ENCODE measurements at regions not wholly inside any gene's neighbourhood (a gene's known extent, or its start where the extent isn't known, plus 50 kb on each side); places are given as distances from the start of the nearest gene placed in this dataset.

- Histone ChIP-seq H3K4me2 (ENCODE audit: insufficient read depth, insufficient read length, low read length) (peak overlapping the region; percentile 35), H3K4me1 (ENCODE audit: insufficient read depth, low read length) (peaks cover 3% of the 10 kb centered on the region; the same call in 1 of the 2 replicates), H3K27ac (ENCODE audit: insufficient read length, low read depth, low read length) (peak overlapping the region; percentile 54), H4K8ac (replicated peaks; ENCODE audit: insufficient read length, low read depth, low read length) (no peak overlapping the region), H2AFZ (ENCODE audit: low read length) (no peak overlapping the region), H3T11ph (ENCODE audit: low read length) (no peak overlapping the region), H3K23ac (ENCODE audit: insufficient read length, low read depth, low read length) (no peak overlapping the region), H3K56ac (ENCODE audit: insufficient read length, low read depth, low read length) (no peak overlapping the region), H3K4ac (ENCODE audit: low read depth, low read length) (no peak overlapping the region), H2AK5ac (ENCODE audit: insufficient read length, low read length) (no peak overlapping the region), H3K23me2 (ENCODE audit: insufficient read length, low read depth, low read length, poor library complexity, severe bottlenecking) (no peaks in the 10 kb centered on the region), H4K91ac (ENCODE audit: insufficient read length, low read depth, low read length) (no peak overlapping the region), H4K20me1 (ENCODE audit: control insufficient read depth, insufficient read depth, insufficient read length) (peaks cover 2% of the 10 kb centered on the region), H3K79me1 (ENCODE audit: insufficient read depth, low read depth, low read length, poor library complexity, severe bottlenecking) (no peaks in the 10 kb centered on the region), H3K18ac (ENCODE audit: insufficient read length, low read depth, low read length) (peak overlapping the region; percentile 81), H3K27me3 (ENCODE audit: insufficient read depth, low read length) (no peaks in the 10 kb centered on the region), H3K9ac (ENCODE audit: extremely low read depth, insufficient read length, low read length) (no peak overlapping the region), H3K79me2 (ENCODE audit: insufficient read depth, low read length) (no peaks in the 10 kb centered on the region), H2BK15ac (ENCODE audit: low read depth, low read length) (no peak overlapping the region), H2BK20ac (ENCODE audit: low read depth, low read length, poor library complexity, severe bottlenecking) (peak overlapping the region; percentile 46), H2BK120ac (ENCODE audit: low read depth, low read length, poor library complexity, severe bottlenecking) (no peak overlapping the region), H3K14ac (ENCODE audit: insufficient read depth, low read length) (no peak overlapping the region), H3K9me3 (ENCODE audit: control insufficient read depth, low read depth, low read length) (no peaks in the 10 kb centered on the region), H2BK5ac (ENCODE audit: insufficient read length, low read length) (no peak overlapping the region), H2BK12ac (ENCODE audit: insufficient read length, low read depth, low read length) (no peak overlapping the region), H4K5ac (ENCODE audit: insufficient read length, low read depth, low read length) (no peak overlapping the region)
- peaks cover 2 to 5% of the 10 kb centered on the region in 2 experiments for H3K9me3 Mint-ChIP-seq
- H3K4me3 Mint-ChIP-seq = peak overlapping the region in 1 of 2 experiments; percentile 42; a peak in 1 of 5 replicates
- H3K4me1 Mint-ChIP-seq = peaks cover 34 to 55% of the 10 kb centered on the region in 2 experiments
- WGBS (ENCODE audit: extremely low coverage, insufficient read length, low lambda C conversion rate) = no CpG with 5 or more reads among the region's 3 CpGs
- no peak for TF ChIP-seq CTCF (conservative IDR thresholded peaks at IDR 0.05)
- peaks cover 1% of the 10 kb centered on the region; the same call in 1 of the 2 replicates for H3K27me3 Mint-ChIP-seq (ENCODE audit: low read depth)
- peak overlapping the region; percentile 91 to 99 (median 97) for H3K27ac Mint-ChIP-seq
- H3K36me3 Mint-ChIP-seq (ENCODE audit: insufficient read depth in 1 of 3, low read depth in 3 of 3) = peaks cover 7 to 16% (median 13%) of the 10 kb centered on the region in 3 experiments; a peak in 6 of 7 replicates
- no peak for DNase-seq
These were observed 130.1 kb downstream of the MN1 start for GRCh38 chr22:27671413-27671935.
